ENCODE measurements at regions not wholly inside any gene's neighbourhood (a gene's known extent, or its start where the extent isn't known, plus 50 kb on each side); places are given as distances from the start of the nearest gene placed in this dataset.

GRCh38 chr18:78647018-78647417 lies 332.6 kb upstream of the SALL3 start:
- H4K20me1 ChIP-seq (ENCODE audit: insufficient read depth, low read length) = no peaks in the 10 kb centered on the region
- H3K9ac ChIP-seq (ENCODE audit: low read length) = no peak overlapping the region
- H2AFZ ChIP-seq (ENCODE audit: low read depth, low read length) = no peak overlapping the region
- H3K36me3 ChIP-seq (replicated peaks; ENCODE audit: low read depth, low read length) = no peaks in the 10 kb centered on the region
- TF ChIP-seq CTCF (IDR thresholded peaks at IDR 0.05; ENCODE audit: low read depth, low read length) (no peak), EZH2phosphoT487 (IDR thresholded peaks at IDR 0.05; ENCODE audit: low read depth) (no peak)
- H3K27me3 ChIP-seq (ENCODE audit: low read depth, low read length) = no peaks in the 10 kb centered on the region
- no peaks in the 10 kb centered on the region for H3K4me1 ChIP-seq (ENCODE audit: low read length)
- H3K4me2 ChIP-seq (ENCODE audit: low read length) = no peak overlapping the region
- H3K79me2 ChIP-seq (ENCODE audit: low read length) = no peaks in the 10 kb centered on the region
- 0 out of 2 replicates have a peak, but pooled peaks cover 5% of the 10 kb centered on the region for H3K9me3 ChIP-seq (ENCODE audit: insufficient read depth, low read length)
- no peak overlapping the region for H3K4me3 ChIP-seq (ENCODE audit: low read length)
- no peak overlapping the region for H3K27ac ChIP-seq (ENCODE audit: low read length)

GRCh38 chr18:78649421-78649820 lies 330.2 kb upstream of the SALL3 start:
- no peaks in the 10 kb centered on the region for H3K36me3 ChIP-seq (replicated peaks; ENCODE audit: low read depth, low read length)
- H3K9me3 ChIP-seq (ENCODE audit: insufficient read depth, low read length) = 0 out of 2 replicates have a peak, but pooled peaks cover 5% of the 10 kb centered on the region
- no peaks in the 10 kb centered on the region for H3K4me1 ChIP-seq (ENCODE audit: low read length)
- no peak overlapping the region for H3K27ac ChIP-seq (ENCODE audit: low read length)
- no peaks in the 10 kb centered on the region for H3K27me3 ChIP-seq (ENCODE audit: low read depth, low read length)
- TF ChIP-seq EZH2phosphoT487 (IDR thresholded peaks at IDR 0.05; ENCODE audit: low read depth) = no peak
- no peak for TF ChIP-seq CTCF (IDR thresholded peaks at IDR 0.05; ENCODE audit: low read depth, low read length)
- H2AFZ ChIP-seq (ENCODE audit: low read depth, low read length) = no peak overlapping the region
- H3K4me2 ChIP-seq (ENCODE audit: low read length) = no peak overlapping the region
- no peaks in the 10 kb centered on the region for H3K79me2 ChIP-seq (ENCODE audit: low read length)
- H4K20me1 ChIP-seq (ENCODE audit: insufficient read depth, low read length) = no peaks in the 10 kb centered on the region
- no peak overlapping the region for H3K4me3 ChIP-seq (ENCODE audit: low read length)
- H3K9ac ChIP-seq (ENCODE audit: low read length) = no peak overlapping the region

- Histone ChIP-seq H3K4me2 (ENCODE audit: low read length) (no peak overlapping the region), H3K9me3 (ENCODE audit: insufficient read depth, low read length) (no peaks in the 10 kb centered on the region), H3K4me1 (ENCODE audit: low read length) (no peaks in the 10 kb centered on the region), H3K36me3 (replicated peaks; ENCODE audit: low read depth, low read length) (no peaks in the 10 kb centered on the region), H3K9ac (ENCODE audit: low read length) (no peak overlapping the region), H3K27ac (ENCODE audit: low read length) (no peak overlapping the region), H4K20me1 (ENCODE audit: insufficient read depth, low read length) (no peaks in the 10 kb centered on the region), H3K27me3 (ENCODE audit: low read depth, low read length) (no peaks in the 10 kb centered on the region), H3K79me2 (ENCODE audit: low read length) (no peaks in the 10 kb centered on the region), H2AFZ (ENCODE audit: low read depth, low read length) (no peak overlapping the region), H3K4me3 (ENCODE audit: low read length) (no peak overlapping the region)
- TF ChIP-seq EZH2phosphoT487 (IDR thresholded peaks at IDR 0.05; ENCODE audit: low read depth) = no peak
- TF ChIP-seq CTCF (IDR thresholded peaks at IDR 0.05; ENCODE audit: low read depth, low read length) = no peak
These were observed 328.7 kb upstream of the SALL3 start for GRCh38 chr18:78650926-78651325.

GRCh38 chr18:78652001-78652545 lies 327.5 kb upstream of the SALL3 start:
- H3K4me1 ChIP-seq (ENCODE audit: low read length) = no peaks in the 10 kb centered on the region
- no peak overlapping the region for H3K4me2 ChIP-seq (ENCODE audit: low read length)
- H3K79me2 ChIP-seq (ENCODE audit: low read length) = no peaks in the 10 kb centered on the region
- H4K20me1 ChIP-seq (ENCODE audit: insufficient read depth, low read length) = no peaks in the 10 kb centered on the region
- no peak overlapping the region for H3K27ac ChIP-seq (ENCODE audit: low read length)
- no peak overlapping the region for H3K4me3 ChIP-seq (ENCODE audit: low read length)
- H3K9ac ChIP-seq (ENCODE audit: low read length) = no peak overlapping the region
- H2AFZ ChIP-seq (ENCODE audit: low read depth, low read length) = no peak overlapping the region
- no peaks in the 10 kb centered on the region for H3K9me3 ChIP-seq (ENCODE audit: insufficient read depth, low read length)
- H3K36me3 ChIP-seq (replicated peaks; ENCODE audit: low read depth, low read length) = no peaks in the 10 kb centered on the region
- no peak for TF ChIP-seq EZH2phosphoT487 (IDR thresholded peaks at IDR 0.05; ENCODE audit: low read depth)
- no peaks in the 10 kb centered on the region for H3K27me3 ChIP-seq (ENCODE audit: low read depth, low read length)
